DMS79 (cell line): ENCODE measurements at regions not wholly inside any gene's neighbourhood (a gene's known extent, or its start where the extent isn't known, plus 50 kb on each side); places are given as distances from the start of the nearest gene placed in this dataset.
A peak's percentile ranks its signal among the peaks of the same experiment; 100 is the strongest.

Source experiments
- DNase-seq: peaks from one replicate; lab custom pipeline; 2025; lab: John Stamatoyannopoulos, UW

- DNase-seq, result no peak
Observed at GRCh38 chr2:71776227-71776626, 322.9 kb downstream of the DYSF start.

DNA sequence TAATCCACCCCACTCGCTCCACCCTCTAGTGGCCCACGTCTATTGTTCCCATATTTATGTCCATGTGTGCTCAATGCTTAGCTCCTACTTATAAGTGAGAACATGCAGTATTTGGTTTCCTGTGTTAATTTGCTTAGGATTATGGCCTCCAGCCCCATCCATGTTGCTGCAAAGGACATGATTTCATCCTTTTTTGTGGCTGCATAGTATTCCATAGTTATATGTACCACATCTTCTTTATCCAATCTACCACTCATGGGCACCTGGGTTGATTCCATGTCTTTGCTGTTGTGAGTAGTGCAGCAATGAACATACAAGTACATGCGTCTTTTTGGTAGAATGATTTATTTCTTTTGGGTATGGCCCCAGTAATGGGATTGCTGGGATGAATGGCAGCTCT, 319.9 kb downstream of the DYSF start:
- no peak for DNase-seq

GRCh38 chr2:71772510-71773172, 319.3 kb downstream of the DYSF start:
- no peak for DNase-seq

- no peak for DNase-seq
Observed at GRCh38 chr2:71767663-71768062, 314.3 kb downstream of the DYSF start.

- DNase-seq, result peak; percentile 19
Observed at GRCh38 chr2:71759060-71759459, 305.7 kb downstream of the DYSF start.

DNA sequence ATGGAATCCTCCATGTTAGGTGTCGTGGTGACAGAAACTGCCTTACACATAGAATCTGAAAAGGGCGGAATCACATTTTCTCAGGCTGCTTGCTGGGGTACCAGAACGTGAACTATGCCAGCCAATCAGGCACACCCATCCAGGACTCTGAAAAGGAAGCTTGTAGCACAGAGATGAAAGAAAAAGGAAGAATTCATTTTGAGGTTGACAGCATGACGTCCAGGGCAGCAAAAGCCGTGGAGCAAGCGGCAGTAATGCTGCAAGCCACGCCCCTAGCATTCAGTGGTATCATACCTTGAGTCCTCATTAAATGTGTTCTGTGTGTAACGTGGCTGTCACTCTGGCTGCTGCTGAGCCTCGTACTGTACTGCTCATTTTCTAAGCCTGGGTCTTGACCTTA, 304.0 kb downstream of the DYSF start:
- DNase-seq, result no peak

DNA sequence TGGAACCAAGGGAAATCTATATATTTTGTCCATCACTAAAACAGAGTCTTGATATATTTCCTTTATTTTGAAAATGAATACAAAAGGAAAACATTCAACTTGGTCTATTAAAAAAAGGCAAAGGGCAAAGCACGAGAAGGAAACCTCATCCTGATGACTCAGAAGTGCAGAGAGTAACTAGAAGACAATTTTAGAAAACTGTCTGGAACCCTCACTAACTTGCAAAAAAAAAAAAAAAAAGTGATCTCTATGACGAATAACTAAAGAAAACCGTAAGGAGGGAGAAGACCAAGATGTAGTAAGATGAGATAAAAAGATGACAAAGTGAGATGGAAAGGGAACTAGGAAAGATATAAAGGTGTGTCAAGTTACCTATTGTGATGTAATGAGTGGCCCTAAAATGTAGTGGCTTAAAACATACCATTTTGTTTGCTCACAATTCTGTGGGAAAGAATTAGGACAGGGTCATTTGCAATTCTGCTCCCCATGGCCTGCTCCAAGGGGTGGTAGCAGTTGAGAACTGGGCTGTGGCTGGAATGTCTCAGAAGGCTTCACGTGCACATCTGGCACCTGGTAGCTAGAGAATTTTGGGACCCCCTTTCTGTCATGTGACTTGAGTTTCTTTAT, 303.0 kb downstream of the DYSF start:
- no peak for DNase-seq

DNA sequence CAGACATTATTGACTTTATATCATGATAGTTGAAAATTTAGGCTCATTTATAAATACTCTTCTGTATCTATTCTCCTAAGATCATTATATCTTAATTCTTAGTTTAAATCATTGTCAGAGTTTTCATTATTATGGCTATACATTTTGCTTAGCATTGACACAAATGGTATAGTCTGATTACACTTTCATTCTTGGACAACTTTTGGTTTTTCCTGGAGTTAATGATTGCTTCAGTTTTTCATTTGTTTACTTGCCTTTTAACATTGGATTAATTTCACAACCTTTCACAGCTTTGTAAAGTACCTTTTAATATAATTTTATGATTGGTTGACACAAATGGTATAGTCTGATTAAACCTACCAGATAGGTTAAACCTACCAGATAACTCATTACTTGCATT, 298.2 kb downstream of the DYSF start:
- DNase-seq, result no peak

DNA sequence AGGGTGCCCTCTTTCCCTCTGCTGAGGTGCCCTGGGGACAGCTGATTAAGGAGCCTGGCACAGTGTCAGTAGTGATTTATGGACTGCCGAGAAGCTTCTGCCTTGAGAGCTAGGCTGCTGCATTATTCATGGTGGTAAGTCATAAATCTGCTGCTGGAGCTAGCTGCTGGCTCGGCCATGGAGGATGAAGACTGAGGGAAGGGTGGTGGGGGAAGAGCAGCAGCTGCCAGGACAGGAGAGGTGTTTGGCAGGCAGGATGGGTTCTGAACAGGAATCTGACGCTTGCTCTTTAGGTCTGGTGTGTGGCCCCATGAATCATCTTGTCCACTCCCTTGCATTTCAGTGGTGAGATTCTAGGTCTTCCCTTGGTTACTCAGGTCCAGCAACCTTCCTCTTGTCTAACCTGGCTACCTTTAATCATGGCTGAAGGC, 296.3 kb downstream of the DYSF start:
- DNase-seq, result no peak

GRCh38 chr2:71748227-71748626, 294.9 kb downstream of the DYSF start:
- DNase-seq, result no peak

GRCh38 chr2:71747559-71747958, 294.2 kb downstream of the DYSF start:
- no peak for DNase-seq

DNA sequence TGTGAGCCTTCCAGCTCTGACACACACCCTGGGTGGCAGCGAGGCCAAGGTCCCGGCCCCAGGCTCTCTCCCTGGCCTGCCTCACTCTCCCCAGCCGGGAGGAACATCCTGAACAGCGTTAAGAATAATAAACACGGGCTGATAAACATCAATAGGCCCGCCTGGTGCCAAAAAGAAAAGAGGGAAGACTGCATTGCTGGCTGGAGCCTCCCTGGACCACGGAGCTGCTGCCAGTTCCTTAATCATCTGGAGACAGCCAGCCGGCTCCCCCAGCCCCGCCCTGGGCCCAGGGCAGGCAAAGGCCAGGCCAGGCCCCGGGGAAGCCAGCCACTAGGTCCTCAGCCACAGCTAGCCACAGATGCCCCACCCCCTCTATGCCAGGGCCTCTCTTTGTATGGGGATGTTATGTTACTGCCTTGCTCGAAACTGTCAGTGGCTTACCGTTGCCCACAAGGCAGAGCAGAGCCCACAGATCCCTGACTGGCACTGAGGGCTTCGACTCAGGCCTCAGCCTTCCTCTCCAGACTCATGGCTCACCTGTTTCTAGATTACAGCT, 293.7 kb downstream of the DYSF start:
- DNase-seq, result no peak

GRCh38 chr2:71744781-71745180, 291.4 kb downstream of the DYSF start:
- DNase-seq, result no peak

DNA sequence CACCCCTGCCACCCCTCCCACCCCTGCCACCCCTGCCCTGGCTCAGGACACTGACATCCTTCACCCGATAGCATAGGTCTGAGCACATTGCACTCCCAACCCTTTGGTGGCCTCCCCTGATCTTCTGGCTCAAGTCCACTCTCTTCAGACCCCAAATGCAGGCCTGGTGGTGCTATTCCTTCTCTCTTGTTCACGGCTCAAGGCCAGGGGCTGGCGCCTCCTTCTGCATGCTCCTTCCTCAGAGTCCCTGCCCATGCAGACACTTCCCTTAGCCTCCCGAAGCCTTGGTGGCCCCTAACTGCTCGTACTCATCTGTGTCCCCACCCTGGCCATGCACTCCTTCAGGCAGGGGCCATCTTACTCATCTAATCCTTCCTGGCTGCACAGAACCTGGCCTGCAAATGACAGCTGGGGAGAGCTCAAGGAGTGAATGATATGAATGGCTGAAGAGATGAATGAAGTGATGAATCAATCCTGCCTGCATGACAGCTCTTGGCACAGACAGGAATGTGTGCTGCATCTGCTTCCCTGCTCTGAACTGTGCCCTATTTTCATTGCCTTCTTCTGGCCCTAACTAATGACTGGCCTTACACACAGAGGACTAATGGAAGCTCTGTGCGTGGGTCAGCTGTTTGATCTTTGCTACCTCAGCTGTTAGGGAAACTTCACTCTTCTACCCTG, 290.8 kb downstream of the DYSF start:
- DNase-seq, result no peak

GRCh38 chr2:71742953-71743601, 289.7 kb downstream of the DYSF start:
- DNase-seq, result no peak

DNA sequence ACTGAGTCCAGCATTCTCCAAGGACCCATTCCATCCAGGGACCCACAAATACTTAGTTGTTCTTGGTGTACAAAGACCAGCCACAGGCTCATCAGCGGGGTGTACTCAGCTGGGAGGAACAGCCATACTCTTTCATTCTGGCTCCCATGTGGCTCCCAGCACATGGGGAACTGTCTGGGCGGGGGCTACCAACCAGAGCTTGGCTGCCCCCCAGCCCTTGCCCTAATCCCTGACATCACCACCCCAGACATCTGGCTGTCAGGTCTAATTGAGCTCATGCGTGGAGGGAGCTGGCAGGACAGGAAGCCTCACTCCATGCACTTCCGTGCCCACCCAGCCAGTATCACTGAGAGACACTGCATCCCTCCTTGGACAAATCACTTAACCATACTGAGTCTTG, 283.6 kb downstream of the DYSF start:
- DNase-seq, result no peak

DNA sequence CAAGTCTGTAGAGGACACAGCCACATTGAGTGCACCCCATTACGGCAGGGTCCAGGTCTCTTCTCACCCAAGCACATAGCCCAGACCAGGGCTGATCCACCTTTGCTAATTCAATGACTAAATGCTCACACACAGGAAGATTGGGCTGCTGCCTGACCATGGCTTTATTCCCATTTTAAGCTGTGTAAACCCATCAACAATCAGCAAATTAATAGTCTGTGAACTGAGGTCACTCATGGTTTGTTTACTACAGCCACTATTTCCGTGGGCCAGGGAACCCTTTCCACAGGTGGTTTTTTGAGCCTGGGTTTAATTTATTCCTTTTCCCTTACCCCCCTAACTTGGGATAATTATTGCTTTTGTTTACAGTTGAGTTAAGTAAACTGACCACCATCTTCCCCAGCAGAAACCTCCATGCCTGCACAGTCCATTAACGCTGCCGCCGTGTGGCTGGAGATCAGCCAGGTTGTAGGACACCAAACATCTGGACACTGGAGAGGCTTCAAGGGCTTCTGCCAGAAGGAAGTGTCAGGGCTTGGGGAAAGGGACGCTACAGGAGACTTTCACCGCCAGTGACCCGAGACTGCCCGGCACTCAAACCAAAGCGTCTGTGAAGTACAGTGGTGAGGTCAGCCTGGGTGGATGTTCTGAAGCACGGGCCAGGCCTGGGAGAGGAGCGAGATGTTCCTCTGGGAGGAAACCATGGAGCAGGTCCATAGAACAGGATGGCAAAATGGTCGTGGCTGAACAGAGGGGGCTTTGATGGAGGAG, 282.9 kb downstream of the DYSF start:
- DNase-seq, result peak; percentile 39
